GM21619 (cell line): ENCODE measurements at regions not wholly inside any gene's neighbourhood (a gene's known extent, or its start where the extent isn't known, plus 50 kb on each side); places are given as distances from the start of the nearest gene placed in this dataset.

Experiments used
- ATAC-seq: cut with Tn5 transposase; IDR thresholded peaks from one replicate; pipeline ENCODE4 v1.9.1; 2021; ENCODE audit not compliant: unreplicated experiment

DNA sequence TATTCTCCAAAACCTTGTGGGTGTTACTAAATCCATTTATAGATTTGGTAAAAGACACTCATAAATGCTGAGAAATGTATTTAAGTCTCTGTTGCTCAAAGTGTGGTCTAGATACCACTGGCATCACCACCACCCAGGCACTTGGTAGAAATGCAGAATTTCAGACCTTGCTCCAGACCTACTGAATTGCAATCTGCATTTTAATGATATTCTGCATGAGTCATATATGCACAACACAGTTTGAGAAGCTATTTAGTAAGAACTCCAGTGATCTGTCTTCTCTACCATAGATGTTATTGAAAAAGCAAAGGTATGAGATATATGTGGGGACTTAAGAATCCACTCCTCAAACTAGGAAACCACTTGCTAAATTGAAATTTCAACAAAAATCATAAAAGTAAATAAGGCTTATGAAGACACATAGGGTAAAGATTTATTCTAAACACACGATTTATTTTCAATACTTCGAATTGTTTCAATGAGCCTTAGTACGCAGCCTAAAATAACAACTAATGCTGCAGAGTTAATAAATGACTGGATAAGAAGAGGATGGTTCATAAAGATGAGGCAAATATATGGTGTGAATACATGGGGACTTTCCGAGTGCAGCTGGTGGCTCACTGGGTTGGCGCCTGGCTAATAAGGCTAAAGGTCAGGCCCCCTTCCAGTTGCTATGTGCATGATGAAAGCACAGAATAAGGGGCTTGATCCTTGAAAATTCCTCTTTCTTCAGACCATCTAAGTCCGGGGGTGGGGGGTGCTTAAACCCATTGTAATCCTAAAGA is 813.3 kb downstream of the NR2F2 start:
- ATAC-seq, result no peak

DNA sequence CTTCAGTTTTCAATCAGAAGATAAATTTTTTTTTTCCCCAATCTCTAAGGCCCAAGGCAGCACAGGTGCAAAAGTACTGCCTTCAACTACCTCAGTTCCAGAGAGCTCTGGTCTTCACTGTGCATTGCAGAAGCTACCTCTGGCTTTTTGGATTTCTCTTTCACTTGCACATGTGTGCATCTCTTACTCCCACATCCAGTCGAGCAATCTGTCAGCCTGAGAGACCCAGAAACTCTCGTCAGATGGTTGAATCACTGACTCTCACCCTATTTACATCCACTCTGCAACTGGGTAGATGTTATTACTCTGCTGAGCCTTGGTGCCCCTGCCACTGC is 813.8 kb downstream of the NR2F2 start:
- ATAC-seq, result no peak

DNA sequence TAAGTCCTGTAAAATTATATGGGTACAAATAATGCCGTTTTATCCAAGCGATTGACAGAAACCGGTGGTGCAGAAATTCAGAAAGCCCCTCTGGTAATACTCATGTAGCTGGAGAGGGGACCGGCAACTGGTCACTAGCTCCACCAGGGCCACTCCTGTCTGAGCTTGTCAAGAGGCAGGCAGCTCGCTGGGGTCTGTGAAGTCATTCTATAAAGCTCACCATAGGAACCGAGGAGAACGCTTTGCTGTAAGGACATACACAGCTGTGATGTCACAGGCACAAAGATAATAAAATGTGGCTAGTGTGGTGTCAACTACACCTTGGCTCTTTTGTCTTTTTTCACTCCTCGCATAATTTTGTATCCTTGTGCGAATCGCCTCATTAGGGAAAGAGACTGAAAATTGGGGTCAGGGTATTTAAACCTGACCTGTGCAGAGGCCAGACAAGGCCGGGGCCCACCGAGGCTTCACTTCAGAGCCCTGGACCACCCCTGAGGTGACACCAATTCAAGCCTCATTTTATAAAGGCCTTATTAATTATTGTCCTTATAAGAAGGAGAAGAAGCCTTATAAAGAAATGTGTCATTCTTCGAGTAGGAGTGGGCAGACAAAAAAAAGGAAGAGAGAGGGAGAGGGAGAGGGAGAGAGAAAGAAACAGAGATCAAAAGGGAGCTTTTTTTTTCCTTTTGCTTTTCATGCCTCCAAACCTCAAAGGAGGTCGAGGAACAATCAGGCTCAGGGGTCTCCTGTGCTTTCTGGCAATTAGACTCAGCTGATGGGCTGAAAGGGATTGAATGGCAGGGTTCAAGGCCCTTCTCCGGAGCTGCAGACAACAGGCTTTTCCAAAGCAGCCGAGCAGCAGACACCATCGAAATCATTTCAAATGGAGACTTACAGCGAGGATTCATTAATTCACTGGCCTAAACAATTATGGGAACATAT is 813.3 kb upstream of the ARRDC4 start:
- no peak for ATAC-seq

GRCh38 chr15:97153356-97153965 is 807.0 kb upstream of the ARRDC4 start:
- no peak for ATAC-seq

GRCh38 chr15:97156739-97157265 is 803.7 kb upstream of the ARRDC4 start:
- ATAC-seq, result no peak

- ATAC-seq, result no peak
Measured at GRCh38 chr15:97162805-97163495, 797.6 kb upstream of the ARRDC4 start.

GRCh38 chr15:97165205-97165604 is 795.3 kb upstream of the ARRDC4 start:
- no peak for ATAC-seq

GRCh38 chr15:97168704-97169475 is 791.6 kb upstream of the ARRDC4 start:
- ATAC-seq, result no peak

DNA sequence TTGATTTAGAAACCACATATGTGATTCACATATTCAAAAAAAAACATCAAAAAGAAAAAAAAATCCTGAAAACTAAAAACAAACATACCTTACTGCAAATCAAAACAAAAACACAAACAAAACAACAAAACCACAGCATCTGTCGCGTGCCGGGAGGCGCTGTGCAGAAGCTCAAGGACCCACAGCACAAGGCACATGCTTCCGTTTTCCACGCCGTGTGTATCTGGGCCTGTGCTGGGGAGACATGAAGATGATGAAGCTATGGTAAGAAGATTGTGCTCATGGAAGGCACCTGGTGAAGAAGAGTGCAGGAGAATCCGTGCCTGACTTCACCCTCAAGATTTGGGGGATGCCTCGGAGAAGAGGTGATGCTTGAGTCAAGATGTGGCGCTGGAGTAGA is 788.9 kb upstream of the ARRDC4 start:
- ATAC-seq, result no peak

DNA sequence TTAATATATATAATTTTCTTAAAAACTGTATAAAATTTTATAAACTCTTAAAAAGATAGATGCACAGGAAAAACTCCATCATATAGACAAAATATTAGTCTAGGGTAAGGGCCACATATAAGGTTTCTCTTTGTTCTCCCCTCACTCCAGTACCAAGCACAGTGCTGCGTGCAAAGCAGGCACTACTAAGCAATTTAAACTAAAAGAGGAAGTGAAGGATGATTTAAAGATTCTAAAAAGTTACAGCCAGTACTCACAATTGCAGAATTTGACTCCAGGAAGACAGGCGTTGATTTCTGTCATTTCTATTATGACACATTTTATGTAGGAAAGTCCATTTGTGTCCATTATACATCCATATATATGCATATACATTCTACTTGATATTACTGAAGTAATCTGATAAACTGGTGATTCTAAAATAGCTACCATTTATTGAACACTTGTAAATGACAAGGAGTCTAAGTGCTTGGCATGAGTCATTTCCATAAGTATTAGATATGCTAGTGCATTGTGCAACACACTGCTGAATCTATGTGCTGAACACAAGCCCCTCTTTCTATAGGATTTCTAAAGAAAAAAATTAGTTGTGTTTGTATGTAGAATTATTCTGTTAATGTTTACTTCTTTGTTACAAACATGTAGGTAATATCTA is 785.5 kb upstream of the ARRDC4 start:
- ATAC-seq, result no peak

DNA sequence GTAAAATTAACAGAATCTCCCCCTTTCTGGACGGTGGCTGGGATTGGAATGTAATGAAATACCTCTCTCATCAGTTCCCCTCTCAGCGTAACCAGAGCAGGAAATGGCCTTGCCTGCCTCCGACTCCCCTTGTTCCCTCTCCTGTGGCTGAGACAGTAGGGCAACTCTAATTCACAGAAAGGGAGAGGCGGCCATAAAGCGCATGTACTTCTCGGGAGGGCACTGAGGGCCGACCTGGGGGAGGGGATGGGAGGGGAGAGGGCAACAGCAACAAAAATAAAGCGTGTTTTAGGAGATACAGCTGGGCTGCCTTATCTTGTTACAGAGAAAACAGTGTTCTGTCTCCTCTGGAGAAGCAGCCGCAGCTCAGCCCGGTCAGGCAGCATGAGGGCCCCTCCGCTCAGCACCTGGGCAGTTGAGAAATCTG is 783.3 kb upstream of the ARRDC4 start:
- ATAC-seq, result no peak

GRCh38 chr15:97182581-97182980 is 777.9 kb upstream of the ARRDC4 start:
- ATAC-seq, result no peak

DNA sequence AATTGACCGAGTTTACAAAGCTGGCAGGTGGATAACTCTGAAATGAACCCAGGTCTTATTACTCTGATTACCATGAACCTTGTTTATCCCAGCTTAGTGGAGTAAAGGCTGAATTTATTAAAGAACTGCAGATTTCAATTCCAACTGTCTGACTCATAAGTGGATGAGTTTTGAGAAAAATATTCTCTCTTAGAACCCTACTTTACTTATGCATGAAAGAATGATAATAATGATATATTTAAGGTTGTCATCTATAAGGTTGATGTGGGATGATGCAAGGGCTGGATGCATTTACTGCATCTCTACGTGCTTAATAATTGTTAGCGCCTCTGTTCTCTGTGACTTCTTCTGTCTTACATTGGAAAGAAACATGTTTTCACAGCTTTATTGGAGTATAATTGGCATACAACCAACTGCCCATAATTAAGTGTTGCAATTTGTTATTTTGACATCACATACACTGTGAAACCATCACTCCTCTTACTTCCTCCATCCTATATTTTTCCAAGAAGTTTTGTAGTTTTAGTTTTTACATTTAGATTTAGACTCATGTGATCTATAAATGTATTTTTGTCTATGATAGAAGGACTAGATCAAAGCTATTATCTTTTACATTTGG is 771.2 kb upstream of the ARRDC4 start:
- no peak for ATAC-seq

GRCh38 chr15:97194750-97195149 is 765.8 kb upstream of the ARRDC4 start:
- no peak for ATAC-seq

DNA sequence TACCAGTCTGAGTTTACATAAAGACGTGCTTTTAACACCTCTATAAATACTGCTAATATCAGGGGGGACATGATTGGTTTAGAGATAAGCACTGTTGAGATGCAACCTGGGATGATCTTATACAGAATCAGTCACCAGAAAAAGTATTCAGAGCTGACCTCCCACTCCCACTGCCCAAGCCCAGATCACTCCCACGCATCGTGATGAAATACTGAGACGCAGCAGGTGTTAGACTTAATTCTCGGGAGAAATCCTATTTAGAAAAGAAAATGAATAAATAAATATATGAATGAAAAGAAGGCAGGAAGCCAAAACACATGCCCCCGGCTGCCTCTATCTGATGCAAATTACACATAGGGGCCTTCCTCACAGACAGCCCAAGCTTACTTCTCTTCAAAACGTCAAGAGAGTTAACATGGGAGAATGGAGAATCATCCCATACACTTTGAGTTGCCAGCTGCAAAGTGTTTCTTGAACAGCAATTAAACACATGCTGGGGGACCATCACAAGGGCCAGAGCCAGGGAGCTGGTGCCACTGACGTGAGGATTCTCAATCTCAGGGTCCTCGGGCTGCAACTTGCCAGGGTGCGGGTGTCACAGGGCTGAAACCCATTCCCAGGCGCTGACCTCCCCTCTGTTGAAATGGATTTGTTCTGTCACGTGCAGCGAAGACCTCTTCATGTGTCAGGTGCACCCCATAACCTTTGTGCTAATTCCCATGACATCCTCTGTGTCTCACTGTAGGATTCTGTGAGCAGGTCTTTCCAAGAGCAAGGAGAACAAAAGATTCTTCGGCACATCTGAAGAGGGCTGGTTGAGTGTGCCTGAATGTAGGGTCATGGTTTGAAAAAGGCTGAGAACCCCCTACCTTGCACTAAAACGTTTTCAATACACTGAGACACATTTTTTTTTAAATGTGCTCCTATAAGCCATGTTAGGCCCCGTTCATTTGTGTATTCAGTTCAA is 764.2 kb upstream of the ARRDC4 start:
- no peak for ATAC-seq

- ATAC-seq, result no peak
Measured at GRCh38 chr15:97199393-97200051, 761.0 kb upstream of the ARRDC4 start.

DNA sequence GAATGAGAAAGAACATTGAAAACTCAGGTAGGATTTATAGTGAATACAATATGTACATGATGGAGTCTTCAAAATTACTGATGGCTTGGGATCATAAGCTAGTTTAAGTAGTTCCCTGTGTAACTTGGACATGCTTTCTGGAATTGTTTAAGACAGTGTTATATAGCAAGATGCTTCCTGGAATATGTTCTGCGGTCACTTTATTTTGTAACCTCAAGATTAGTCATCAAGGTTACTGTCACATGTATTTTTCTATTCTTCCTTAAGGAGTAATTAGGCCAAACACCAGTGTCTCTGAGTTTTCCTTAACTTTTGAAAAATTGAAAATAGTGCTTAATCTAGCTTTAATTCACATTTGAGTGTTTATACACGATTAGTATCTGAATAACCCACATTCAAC is 760.3 kb upstream of the ARRDC4 start:
- ATAC-seq, result no peak

DNA sequence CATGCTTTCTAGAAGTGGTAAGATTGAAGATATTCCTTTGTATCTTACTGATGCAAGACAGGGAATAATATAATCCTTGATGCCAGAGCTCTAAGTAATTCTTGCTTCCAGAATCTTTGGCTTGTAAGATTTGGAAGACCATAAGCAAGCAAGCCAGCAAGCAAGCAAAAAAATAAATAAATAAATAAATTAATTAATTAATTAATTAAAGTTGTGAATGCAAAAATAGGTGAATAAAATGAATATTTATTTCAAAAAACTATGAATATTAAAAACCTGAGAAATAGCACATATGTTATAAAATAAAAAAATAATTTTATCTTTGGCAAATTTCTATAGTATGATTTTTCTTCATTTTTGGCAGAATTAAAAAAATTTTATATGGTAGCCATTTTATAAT is 750.2 kb upstream of the ARRDC4 start:
- no peak for ATAC-seq
